Endodermal cell (in vitro differentiated cells): ENCODE measurements at regions not wholly inside any gene's neighbourhood (a gene's known extent, or its start where the extent isn't known, plus 50 kb on each side); places are given as distances from the start of the nearest gene placed in this dataset.

ENCODE experiments used
- DNase-seq: peaks from one replicate; pipeline ENCODE4 v3.0.0-alpha.2; 2017
- H3K27ac ChIP-seq: 2 replicates; pipeline ENCODE4 v1.5.1; 2013; ENCODE audit warnings: mild to moderate bottlenecking, low read depth, low read length, moderate library complexity
- H3K27me3 ChIP-seq: 2 replicates; pipeline ENCODE4 v1.6.1; 2013; ENCODE audit warnings: mild to moderate bottlenecking, low read length, moderate library complexity; ENCODE audit not compliant: insufficient read depth, control insufficient read depth, poor library complexity, severe bottlenecking
- H3K36me3 ChIP-seq: 2 replicates; pipeline ENCODE4 v1.7.0; 2013; ENCODE audit warnings: mild to moderate bottlenecking, low read length, moderate library complexity; ENCODE audit not compliant: control insufficient read depth, insufficient read depth
- H3K4me1 ChIP-seq: one replicate; pipeline ENCODE4 v1.7.0; 2013; ENCODE audit warnings: low read length; ENCODE audit not compliant: control insufficient read depth, insufficient read depth
- H3K4me3 ChIP-seq: 2 replicates; pipeline ENCODE4 v1.5.1; 2013; ENCODE audit warnings: mild to moderate bottlenecking, low read length, moderate library complexity
- H3K9ac ChIP-seq: 2 replicates; pipeline ENCODE4 v1.6.1; 2013; ENCODE audit warnings: mild to moderate bottlenecking, low read length, moderate library complexity; ENCODE audit not compliant: poor library complexity, severe bottlenecking; ENCODE audit errors: extremely low read depth
- H3K9me3 ChIP-seq: 2 replicates; pipeline ENCODE4 v1.6.1; 2013; ENCODE audit warnings: mild to moderate bottlenecking, low read length, moderate library complexity; ENCODE audit not compliant: control insufficient read depth
- H3K27ac Mint-ChIP-seq: 2 replicates; pipeline ENCODE4 v1.8.0; 2020; ENCODE audit warnings: mixed read lengths
- H3K27me3 Mint-ChIP-seq: 2 replicates; pipeline ENCODE4 v1.8.0; 2021; ENCODE audit warnings: mild to moderate bottlenecking, mixed read lengths; ENCODE audit not compliant: insufficient read depth
- H3K36me3 Mint-ChIP-seq: 2 replicates; pipeline ENCODE4 v1.8.0; 2020; ENCODE audit warnings: low read depth, mixed read lengths
- H3K4me1 Mint-ChIP-seq: 2 replicates; pipeline ENCODE4 v1.8.0; 2020; ENCODE audit warnings: mixed read lengths
- H3K4me3 Mint-ChIP-seq: 2 replicates; pipeline ENCODE4 v1.8.0; 2020; ENCODE audit warnings: mild to moderate bottlenecking, moderate library complexity, mixed read lengths
- H3K9me3 Mint-ChIP-seq: 2 replicates; pipeline ENCODE4 v1.8.0; 2020; ENCODE audit warnings: mild to moderate bottlenecking, mixed read lengths
- WGBS, 2 experiments: methylation state at CpG; one replicate each; pipeline versions ENCODE4 v1.1.5 to v1.1.7; 2013; ENCODE audit warnings: missing lambda C conversion rate in 2 of 2, mixed read lengths in 1 of 2; ENCODE audit not compliant: insufficient coverage in 1 of 2, insufficient read length in 1 of 2; 5-methylcytosine and 5-hydroxymethylcytosine counted together
- TF ChIP-seq, protein P1 (sequence below): fragments of 200-600 bp; sonication (generic); conservative IDR thresholded peaks from 2 replicates; pipeline ENCODE4 v1.5.0; 2021; ENCODE audit warnings: antibody characterized with exemption, mild to moderate bottlenecking

DNA sequence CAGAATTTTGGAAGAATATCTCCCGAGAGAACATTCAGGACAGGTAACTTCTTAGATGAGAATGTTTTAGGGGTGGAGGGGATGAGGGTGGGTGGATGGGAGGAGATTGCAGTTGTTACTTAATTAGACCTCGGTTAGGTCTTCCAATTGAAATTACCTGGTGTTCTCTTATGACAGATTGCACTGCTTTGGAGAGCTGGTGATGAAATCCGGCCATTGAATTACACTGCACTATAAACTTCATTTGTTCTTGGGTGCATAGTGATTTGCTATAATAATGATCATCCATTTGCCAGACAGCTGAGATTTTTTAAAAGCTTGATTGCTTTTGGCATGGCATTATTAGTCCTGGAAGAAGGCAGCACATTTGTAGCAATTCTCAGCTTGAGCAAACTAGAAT lies 427.6 kb downstream of the GBA3 start:
- Mint-ChIP-seq H3K27me3 (peaks cover 11% of the 10 kb centered on the region), H3K9me3 (no peaks in the 10 kb centered on the region), H3K27ac (no peak overlapping the region), H3K4me1 (no peaks in the 10 kb centered on the region), H3K4me3 (no peak overlapping the region), H3K36me3 (no peaks in the 10 kb centered on the region)
- WGBS, 2 experiments, result 86 to 100% methylated on average over 1 to 3 of the region's 3 CpGs
- no peak for DNase-seq
- TF ChIP-seq, protein P1, sequence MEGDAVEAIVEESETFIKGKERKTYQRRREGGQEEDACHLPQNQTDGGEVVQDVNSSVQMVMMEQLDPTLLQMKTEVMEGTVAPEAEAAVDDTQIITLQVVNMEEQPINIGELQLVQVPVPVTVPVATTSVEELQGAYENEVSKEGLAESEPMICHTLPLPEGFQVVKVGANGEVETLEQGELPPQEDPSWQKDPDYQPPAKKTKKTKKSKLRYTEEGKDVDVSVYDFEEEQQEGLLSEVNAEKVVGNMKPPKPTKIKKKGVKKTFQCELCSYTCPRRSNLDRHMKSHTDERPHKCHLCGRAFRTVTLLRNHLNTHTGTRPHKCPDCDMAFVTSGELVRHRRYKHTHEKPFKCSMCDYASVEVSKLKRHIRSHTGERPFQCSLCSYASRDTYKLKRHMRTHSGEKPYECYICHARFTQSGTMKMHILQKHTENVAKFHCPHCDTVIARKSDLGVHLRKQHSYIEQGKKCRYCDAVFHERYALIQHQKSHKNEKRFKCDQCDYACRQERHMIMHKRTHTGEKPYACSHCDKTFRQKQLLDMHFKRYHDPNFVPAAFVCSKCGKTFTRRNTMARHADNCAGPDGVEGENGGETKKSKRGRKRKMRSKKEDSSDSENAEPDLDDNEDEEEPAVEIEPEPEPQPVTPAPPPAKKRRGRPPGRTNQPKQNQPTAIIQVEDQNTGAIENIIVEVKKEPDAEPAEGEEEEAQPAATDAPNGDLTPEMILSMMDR, result no peak
- Histone ChIP-seq H3K27me3 (no peaks in the 10 kb centered on the region), H3K36me3 (no peaks in the 10 kb centered on the region), H3K9me3 (no peaks in the 10 kb centered on the region), H3K27ac (no peak overlapping the region), H3K9ac (no peak overlapping the region), H3K4me3 (no peak overlapping the region), H3K4me1 (peaks cover 4% of the 10 kb centered on the region)

DNA sequence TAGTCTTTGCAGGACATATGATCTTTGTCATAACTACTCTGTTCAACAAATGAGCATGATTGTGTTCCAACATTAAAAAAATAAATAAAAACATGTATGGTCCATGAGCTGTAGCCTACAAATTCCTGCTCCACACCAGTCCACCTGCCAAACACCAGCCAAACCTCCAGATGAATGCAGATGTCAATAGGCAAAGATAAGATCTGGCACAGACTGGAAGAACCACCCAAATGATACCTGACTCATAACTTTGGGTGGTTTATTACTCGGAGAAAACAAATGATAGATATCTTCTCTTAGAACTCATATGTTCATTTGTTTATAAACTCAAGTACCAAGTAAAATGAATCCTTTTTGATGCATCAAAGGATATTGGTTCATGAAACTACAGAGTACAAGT lies 425.1 kb downstream of the GBA3 start:
- no peaks in the 10 kb centered on the region for H3K36me3 ChIP-seq
- no peak overlapping the region for H3K4me3 ChIP-seq
- TF ChIP-seq, protein P1, result no peak
- Mint-ChIP-seq H3K4me3 (no peak overlapping the region), H3K9me3 (no peaks in the 10 kb centered on the region), H3K27me3 (peaks cover 11% of the 10 kb centered on the region), H3K4me1 (no peaks in the 10 kb centered on the region), H3K36me3 (no peaks in the 10 kb centered on the region), H3K27ac (no peak overlapping the region)
- peaks cover 4% of the 10 kb centered on the region for H3K4me1 ChIP-seq
- no peak overlapping the region for H3K27ac ChIP-seq
- WGBS, 2 experiments, result no CpG with 5 or more reads among the region's 1 CpG
- no peak for DNase-seq
- H3K9ac ChIP-seq, result no peak overlapping the region
- no peaks in the 10 kb centered on the region for H3K27me3 ChIP-seq
- no peaks in the 10 kb centered on the region for H3K9me3 ChIP-seq

DNA sequence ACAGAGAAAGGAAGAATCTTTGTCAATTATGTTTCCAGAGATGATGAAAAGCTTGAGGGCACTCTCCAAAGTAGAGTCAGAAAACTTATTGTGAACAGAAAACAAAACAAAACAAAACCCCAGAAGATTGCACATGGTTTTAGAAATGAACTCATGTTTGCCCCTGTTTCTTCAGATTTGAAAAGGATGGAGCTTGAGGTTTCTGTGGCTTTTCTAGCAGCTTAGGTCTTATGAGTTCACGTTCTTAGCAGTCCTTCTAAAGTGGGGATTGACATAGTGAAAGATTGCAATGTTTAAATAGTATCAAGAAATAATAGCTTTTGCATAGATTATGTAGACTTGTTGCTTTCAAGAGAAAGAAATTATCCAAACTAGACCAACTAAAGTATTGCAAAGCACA lies 421.8 kb downstream of the GBA3 start:
- no peak overlapping the region for H3K9ac ChIP-seq
- no peak overlapping the region for H3K27ac ChIP-seq
- DNase-seq, result no peak
- WGBS, 2 experiments, result 75 to 100% methylated on average over 1 of the region's 1 CpG
- no peaks in the 10 kb centered on the region for H3K4me1 ChIP-seq
- TF ChIP-seq, protein P1, result no peak
- H3K27ac Mint-ChIP-seq, result no peak overlapping the region
- no peak overlapping the region for H3K4me3 Mint-ChIP-seq
- H3K27me3 Mint-ChIP-seq, result peaks cover 10% of the 10 kb centered on the region
- no peaks in the 10 kb centered on the region for H3K9me3 ChIP-seq
- H3K36me3 Mint-ChIP-seq, result no peaks in the 10 kb centered on the region
- no peaks in the 10 kb centered on the region for H3K4me1 Mint-ChIP-seq
- H3K9me3 Mint-ChIP-seq, result no peaks in the 10 kb centered on the region
- no peaks in the 10 kb centered on the region for H3K36me3 ChIP-seq
- H3K27me3 ChIP-seq, result no peaks in the 10 kb centered on the region
- no peak overlapping the region for H3K4me3 ChIP-seq
